Caco-2 (cell line): ENCODE measurements at regions not wholly inside any gene's neighbourhood (a gene's known extent, or its start where the extent isn't known, plus 50 kb on each side); places are given as distances from the start of the nearest gene placed in this dataset.
"Not testable (repeated sequence)": the region's sequence is repeated elsewhere in the genome, so short reads cannot be mapped to it uniquely, and the experiment has no call there.

ENCODE experiments used
- BruUV-seq: library from RNA; stranded (reverse); fragments of 400-500 nt; replicated peaks from 2 replicates; lab custom pipeline; 2021; lab: Mats Ljungman, UMichigan
- CTCF ChIA-PET: fragments of 300-600 bp; sonication (Branson Sonifier 250); formaldehyde crosslinking; loops from one replicate; lab custom pipeline; 2022; ENCODE audit warnings: antibody characterized with exemption; lab: Charles Lee
- POLR2A ChIA-PET: fragments of 300-600 bp; sonication (Branson Sonifier 250); formaldehyde crosslinking; loops from one replicate; lab custom pipeline; 2022; ENCODE audit warnings: antibody characterized with exemption; lab: Charles Lee
- DNase-seq, 2 experiments: peaks; one replicate each; pipeline versions ENCODE4 v3.0.0 to v3.0.0-alpha.2; 2020 to 2022
- H3K27me3 ChIP-seq: replicated peaks from 2 replicates; pipeline ENCODE4 v1.6.0; 2011; ENCODE audit warnings: low read length; ENCODE audit not compliant: control insufficient read depth, insufficient read depth
- H3K36me3 ChIP-seq: 2 replicates; pipeline ENCODE4 v1.5.1; 2011; ENCODE audit warnings: low read length; ENCODE audit not compliant: control insufficient read depth, insufficient read depth
- H3K4me1 ChIP-seq: fragments of 250-450 bp; sonication (Bioruptor Pico); 2 replicates; pipeline ENCODE4 v1.5.1; 2020; ENCODE audit warnings: mild to moderate bottlenecking
- H3K4me3 ChIP-seq: 2 replicates; pipeline ENCODE4 v1.5.1; 2011; ENCODE audit warnings: low read depth, mild to moderate bottlenecking, control low read depth, low read length
- H3K9me3 ChIP-seq: fragments of 250-450 bp; sonication (Bioruptor Pico); 2 replicates; pipeline ENCODE4 v1.5.1; 2020; ENCODE audit warnings: mild to moderate bottlenecking, moderate library complexity
- H3K27ac Mint-ChIP-seq: one replicate; pipeline ENCODE4 v1.8.0; 2022; ENCODE audit warnings: mixed read lengths; ENCODE audit not compliant: unreplicated experiment
- H3K27me3 Mint-ChIP-seq: one replicate; pipeline ENCODE4 v1.8.0; 2022; ENCODE audit warnings: mixed read lengths; ENCODE audit not compliant: insufficient read depth, unreplicated experiment
- H3K36me3 Mint-ChIP-seq: one replicate; pipeline ENCODE4 v1.8.0; 2022; ENCODE audit warnings: mild to moderate bottlenecking, mixed read lengths; ENCODE audit not compliant: insufficient read depth, unreplicated experiment
- H3K4me1 Mint-ChIP-seq: one replicate; pipeline ENCODE4 v1.8.0; 2022; ENCODE audit warnings: low read depth, mixed read lengths; ENCODE audit not compliant: unreplicated experiment
- H3K4me3 Mint-ChIP-seq: one replicate; pipeline ENCODE4 v1.8.0; 2022; ENCODE audit warnings: mild to moderate bottlenecking, moderate library complexity, mixed read lengths; ENCODE audit not compliant: unreplicated experiment
- H3K9me3 Mint-ChIP-seq: one replicate; pipeline ENCODE4 v1.8.0; 2022; ENCODE audit warnings: mixed read lengths; ENCODE audit not compliant: unreplicated experiment
- CTCF ChIP-seq, 2 experiments: fragments of 200-600 bp in 1 of 2; IDR thresholded peaks; 1 replicate in 1 of 2; 2 replicates in 1 of 2; pipeline versions ENCODE4 v1.5.1 to v1.8.0; 2011 to 2022; ENCODE audit warnings: antibody characterized with exemption in 1 of 2, control low read depth in 1 of 2, inconsistent platforms in 1 of 2, low read depth in 1 of 2, low read length in 1 of 2, mild to moderate bottlenecking in 1 of 2, moderate library complexity in 1 of 2; ENCODE audit not compliant: insufficient read depth in 1 of 2, severe bottlenecking in 1 of 2, unreplicated experiment in 1 of 2
- intact Hi-C: fragments of 100-400 bp; cut with micrococcal nuclease; formaldehyde crosslinking; loops from one replicate; pipeline ENCODE4 v1.10.0; 2022; ENCODE audit not compliant: unreplicated experiment

DNA sequence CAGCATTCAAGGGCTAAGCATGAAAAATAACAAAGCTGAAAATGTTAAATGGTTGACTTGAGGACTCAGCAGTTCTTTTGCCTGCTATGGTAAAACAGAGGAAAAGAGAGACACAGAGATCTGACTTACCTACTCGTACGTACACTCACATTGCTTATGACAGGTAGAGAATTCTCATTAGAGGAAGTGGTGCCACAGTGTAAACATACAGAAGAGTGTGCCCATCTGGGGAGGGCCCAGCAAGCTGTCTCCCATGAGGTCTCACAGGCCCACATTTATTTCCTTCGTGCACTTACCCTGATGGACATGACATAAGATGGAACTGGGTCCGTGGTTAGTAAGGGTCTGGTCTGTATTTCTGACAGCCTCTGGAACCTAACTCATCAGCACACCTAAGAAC lies 729.1 kb downstream of the BCL11A start:
- H3K9me3 ChIP-seq: no peaks in the 10 kb centered on the region
- no peak for TF ChIP-seq CTCF (IDR thresholded peaks at IDR 0.05; ENCODE audit: insufficient read depth in 1 of 2, low read depth in 1 of 2, low read length in 1 of 2, severe bottlenecking in 1 of 2, unreplicated experiment in 1 of 2)
- no peaks in the 10 kb centered on the region for H3K36me3 Mint-ChIP-seq
- ChIA-PET CTCF (no interaction called here), POLR2A (no interaction called here)
- H3K4me1 ChIP-seq: no peaks in the 10 kb centered on the region
- no peak overlapping the region for H3K4me3 ChIP-seq
- H3K27me3 Mint-ChIP-seq: peaks cover 5% of the 10 kb centered on the region
- no peaks in the 10 kb centered on the region for H3K27me3 ChIP-seq
- no TSS peak for BruUV-seq
- H3K9me3 Mint-ChIP-seq: no peaks in the 10 kb centered on the region
- no peaks in the 10 kb centered on the region for H3K36me3 ChIP-seq
- DNase-seq: no peak
- no peaks in the 10 kb centered on the region for H3K4me1 Mint-ChIP-seq
- intact Hi-C loops: no loop called here
- no peak overlapping the region for H3K4me3 Mint-ChIP-seq
- no peak overlapping the region for H3K27ac Mint-ChIP-seq

- H3K4me1 ChIP-seq: no peaks in the 10 kb centered on the region
- H3K36me3 Mint-ChIP-seq: no peaks in the 10 kb centered on the region
- intact Hi-C loops: no loop called here
- no TSS peak for BruUV-seq
- CTCF ChIA-PET: no interaction called here
- no peak for DNase-seq
- H3K27me3 Mint-ChIP-seq: peaks cover 9% of the 10 kb centered on the region
- peaks cover 7% of the 10 kb centered on the region for H3K9me3 Mint-ChIP-seq
- H3K9me3 ChIP-seq: no peaks in the 10 kb centered on the region
- H3K36me3 ChIP-seq: no peaks in the 10 kb centered on the region
- no peak for TF ChIP-seq CTCF (IDR thresholded peaks at IDR 0.05; ENCODE audit: insufficient read depth in 1 of 2, low read depth in 1 of 2, low read length in 1 of 2, severe bottlenecking in 1 of 2, unreplicated experiment in 1 of 2)
- no peaks in the 10 kb centered on the region for H3K27me3 ChIP-seq
- POLR2A ChIA-PET: no interaction called here
- no peak overlapping the region for H3K4me3 ChIP-seq
- no peaks in the 10 kb centered on the region for H3K4me1 Mint-ChIP-seq
- no peak overlapping the region for H3K27ac Mint-ChIP-seq
- no peak overlapping the region for H3K4me3 Mint-ChIP-seq
Observed at GRCh38 chr2:59816075-59816474, 737.4 kb downstream of the BCL11A start.

DNA sequence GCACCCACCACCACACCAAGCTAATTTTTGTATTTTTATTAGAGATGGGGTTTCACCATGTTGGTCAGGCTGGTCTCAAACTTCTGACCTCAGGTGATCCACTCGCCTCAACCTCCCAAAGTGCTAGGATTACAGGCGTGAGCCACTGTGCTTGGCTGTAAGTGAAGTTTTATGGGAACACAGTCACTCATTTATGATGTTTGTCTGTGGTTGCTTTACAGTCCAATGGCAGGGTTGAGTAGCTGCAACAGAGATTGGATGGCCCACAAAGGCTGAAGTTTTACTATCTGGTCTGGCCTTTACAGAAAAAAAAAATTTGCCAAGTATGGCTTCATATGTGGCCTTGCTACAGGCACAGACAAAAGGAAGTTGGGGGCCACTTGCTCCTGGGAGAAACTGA lies 743.2 kb downstream of the BCL11A start:
- BruUV-seq, H3K36me3 ChIP-seq, H3K27ac Mint-ChIP-seq, H3K9me3 ChIP-seq, intact Hi-C loops, DNase-seq, H3K4me3 Mint-ChIP-seq, H3K4me1 Mint-ChIP-seq, H3K9me3 Mint-ChIP-seq, H3K4me1 ChIP-seq, H3K4me3 ChIP-seq, CTCF ChIA-PET, H3K27me3 ChIP-seq, H3K27me3 Mint-ChIP-seq, H3K36me3 Mint-ChIP-seq, POLR2A ChIA-PET: not testable (repeated sequence)

- Mint-ChIP-seq H3K27ac (no peak overlapping the region), H3K4me1 (peaks cover 7% of the 10 kb centered on the region), H3K4me3 (no peak overlapping the region), H3K27me3 (no peaks in the 10 kb centered on the region), H3K9me3 (no peaks in the 10 kb centered on the region), H3K36me3 (no peaks in the 10 kb centered on the region)
- no peak for TF ChIP-seq CTCF (IDR thresholded peaks at IDR 0.05; ENCODE audit: insufficient read depth in 1 of 2, low read depth in 1 of 2, low read length in 1 of 2, severe bottlenecking in 1 of 2, unreplicated experiment in 1 of 2)
- Histone ChIP-seq H3K9me3 (no peaks in the 10 kb centered on the region), H3K36me3 (no peaks in the 10 kb centered on the region), H3K4me3 (no peak overlapping the region), H3K27me3 (no peaks in the 10 kb centered on the region), H3K4me1 (peaks cover 4% of the 10 kb centered on the region; the same call in 1 of the 2 replicates)
- DNase-seq: no peak
- intact Hi-C loops: no loop called here
- BruUV-seq: no TSS peak
- CTCF ChIA-PET: no interaction called here
- POLR2A ChIA-PET: no interaction called here
Observed at GRCh38 chr2:59806486-59806885, 747.0 kb downstream of the BCL11A start.
